GM12878 (cell line): ENCODE measurements at regions not wholly inside any gene's neighbourhood (a gene's known extent, or its start where the extent isn't known, plus 50 kb on each side); places are given as distances from the start of the nearest gene placed in this dataset.

Experiments
- ATAC-seq: fragments of 200-7000 bp; cut with Tn5 transposase; 3 replicates; pipeline ENCODE4 v1.9.1; 2020; ENCODE audit warnings: mild to moderate bottlenecking, moderate library complexity
- BruUV-seq: library from RNA; stranded (reverse); fragments of 400-500 nt; replicated peaks from 2 replicates; lab custom pipeline; 2021; lab: Mats Ljungman, UMichigan
- CTCF ChIA-PET: fragments of 300-600 bp; sonication (Branson Sonifier 250); formaldehyde crosslinking; extraction: SDS; loops from one replicate; lab custom pipeline; 2021; ENCODE audit warnings: inconsistent platforms; lab: Yijun Ruan, JAX
- POLR2A ChIA-PET: fragments of 350-600 bp; formaldehyde crosslinking; extraction: SDS; loops from one replicate; lab custom pipeline; 2021; ENCODE audit warnings: inconsistent platforms; lab: Charles Lee
- RAD21 ChIA-PET: fragments of 300-600 bp; sonication (Branson Sonifier 250); formaldehyde crosslinking; loops from one replicate; lab custom pipeline; 2023; ENCODE audit warnings: antibody characterized with exemption; ENCODE audit not compliant: unreplicated experiment; lab: Charles Lee
- SMC1A ChIA-PET: fragments of 300-600 bp; sonication (Branson Sonifier 250); formaldehyde crosslinking; loops from one replicate; lab custom pipeline; 2023; ENCODE audit not compliant: unreplicated experiment, uncharacterized antibody; lab: Charles Lee
- DNase-seq: peaks from one replicate; pipeline ENCODE4 v3.0.0-alpha.2; 2011; ENCODE audit warnings: low read depth, low spot score
- FAIRE-seq: peaks from 3 replicates; lab custom pipeline; 2011; peaks lifted over from hg19 to GRCh38; lab: Jason Lieb, UNC
- H2AFZ ChIP-seq: 2 replicates; pipeline ENCODE4 v1.6.0; 2011; ENCODE audit warnings: low read depth, low read length, control low read depth; ENCODE audit not compliant: control insufficient read depth
- H3K27ac ChIP-seq: 2 replicates; pipeline ENCODE4 v1.5.1; 2011; ENCODE audit warnings: control low read depth; ENCODE audit not compliant: control insufficient read depth, insufficient read depth
- H3K27me3 ChIP-seq, 2 experiments: replicated peaks in 1 of 2; 2 replicates each; pipeline versions ENCODE4 v1.6.0 to v1.6.1; 2011; ENCODE audit warnings: low read length in 1 of 2; ENCODE audit not compliant: control insufficient read depth in 2 of 2, insufficient read depth in 2 of 2
- H3K36me3 ChIP-seq, 2 experiments: 2 replicates each; pipeline ENCODE4 v1.5.1; 2011; ENCODE audit warnings: low read length in 1 of 2; ENCODE audit not compliant: control insufficient read depth in 2 of 2, insufficient read depth in 2 of 2
- H3K4me1 ChIP-seq: 2 replicates; pipeline ENCODE4 v1.6.1; 2011; ENCODE audit warnings: mild to moderate bottlenecking, low read length, moderate library complexity, mixed read lengths; ENCODE audit not compliant: control insufficient read depth, insufficient read depth
- H3K4me2 ChIP-seq: 2 replicates; pipeline ENCODE4 v1.6.0; 2011; ENCODE audit warnings: control low read depth; ENCODE audit not compliant: control insufficient read depth, insufficient read depth
- H3K4me3 ChIP-seq: fragments of 200-600 bp; sonication (generic); 2 replicates; pipeline ENCODE4 v1.5.1; 2016
- H3K79me2 ChIP-seq: 2 replicates; pipeline ENCODE4 v1.6.0; 2011; ENCODE audit warnings: low read length; ENCODE audit not compliant: control insufficient read depth, insufficient read depth
- H3K9ac ChIP-seq: 2 replicates; pipeline ENCODE4 v1.8.0; 2011; ENCODE audit warnings: low read length, control low read depth, mixed read lengths; ENCODE audit not compliant: control insufficient read depth, insufficient read depth
- H3K9me3 ChIP-seq: replicated peaks from 3 replicates; pipeline ENCODE4 v1.5.1; 2011; ENCODE audit warnings: mild to moderate bottlenecking, low read length; ENCODE audit not compliant: control insufficient read depth, insufficient read depth
- H4K20me1 ChIP-seq: 2 replicates; pipeline ENCODE4 v1.6.0; 2011; ENCODE audit not compliant: control insufficient read depth, insufficient read depth
- E4F1 ChIP-seq: fragments of 450-650 bp; IDR thresholded peaks from 2 replicates; pipeline ENCODE4 v1.6.1; 2018; ENCODE audit warnings: borderline replicate concordance, mild to moderate bottlenecking; ENCODE audit not compliant: partially characterized antibody
- EZH2 ChIP-seq: IDR thresholded peaks from 2 replicates; pipeline ENCODE4 v1.6.1; 2012; ENCODE audit warnings: low read depth, mild to moderate bottlenecking, control low read depth, inconsistent platforms, low read length, borderline replicate concordance; ENCODE audit not compliant: control insufficient read depth
- KDM1A ChIP-seq: fragments of 200-600 bp; sonication (generic); IDR thresholded peaks from 2 replicates; pipeline ENCODE4 v1.6.1; 2016; ENCODE audit warnings: borderline replicate concordance
- USF1 ChIP-seq: IDR thresholded peaks from 2 replicates; pipeline ENCODE4 v1.6.1; 2011; ENCODE audit warnings: borderline replicate concordance, low read depth, mild to moderate bottlenecking, moderate library complexity, mixed read lengths, low read length; ENCODE audit not compliant: insufficient read depth; ENCODE audit errors: extremely low read length
- WGBS: methylation state at CpG from one replicate; pipeline ENCODE4 v1.1.6; 2016; ENCODE audit warnings: low lambda C conversion rate; ENCODE audit not compliant: insufficient replicate concordance, insufficient coverage; ENCODE audit errors: missing lambda C conversion rate; 5-methylcytosine and 5-hydroxymethylcytosine counted together
- in situ Hi-C: fragments of 300-500 bp; cut with MboI; formaldehyde crosslinking; loops from 9 replicates; pipeline ENCODE4 v1.14.3; 2018; ENCODE audit warnings: mixed read lengths
- intact Hi-C: fragments of 100-400 bp; cut with micrococcal nuclease; formaldehyde crosslinking; loops from one replicate; pipeline ENCODE4 v1.14.2; 2022; ENCODE audit not compliant: unreplicated experiment
- TF ChIP-seq, protein P1 (sequence below): fragments of 450-650 bp; IDR thresholded peaks from 2 replicates; pipeline ENCODE4 v1.6.1; 2016; ENCODE audit warnings: mild to moderate bottlenecking

DNA sequence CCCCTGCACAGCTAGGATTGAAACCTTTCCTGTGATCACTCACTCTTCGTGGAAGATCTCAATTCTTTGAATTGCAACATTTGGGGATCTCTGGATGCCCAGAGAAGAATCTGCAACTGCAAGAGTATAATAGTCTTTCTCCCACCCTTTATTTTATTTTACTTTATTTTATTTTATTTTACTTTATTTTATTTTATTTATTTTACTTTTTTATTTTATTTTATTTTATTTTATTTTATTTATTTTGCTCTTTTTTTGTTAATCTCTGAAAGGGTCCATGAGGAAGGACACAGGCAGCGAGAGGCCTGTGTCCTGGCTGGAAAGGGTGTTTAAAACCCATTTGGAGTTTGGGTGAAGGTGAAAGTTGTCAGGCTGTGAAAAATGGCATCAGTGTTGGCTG, 181.4 kb downstream of the TMEM182 start:
- no peaks in the 10 kb centered on the region for H3K9me3 ChIP-seq
- ATAC-seq, result no peak
- POLR2A ChIA-PET, result no interaction called here
- no peaks in the 10 kb centered on the region for H3K36me3 ChIP-seq
- no peak overlapping the region for H3K27ac ChIP-seq
- 5% methylated on average over 2 of the region's 2 CpGs for WGBS
- CTCF ChIA-PET, result no interaction called here
- no peaks in the 10 kb centered on the region; a peak in 1 of 4 replicates for H3K27me3 ChIP-seq
- no peak for TF ChIP-seq KDM1A
- no peak for TF ChIP-seq USF1
- TF ChIP-seq, protein P1, sequence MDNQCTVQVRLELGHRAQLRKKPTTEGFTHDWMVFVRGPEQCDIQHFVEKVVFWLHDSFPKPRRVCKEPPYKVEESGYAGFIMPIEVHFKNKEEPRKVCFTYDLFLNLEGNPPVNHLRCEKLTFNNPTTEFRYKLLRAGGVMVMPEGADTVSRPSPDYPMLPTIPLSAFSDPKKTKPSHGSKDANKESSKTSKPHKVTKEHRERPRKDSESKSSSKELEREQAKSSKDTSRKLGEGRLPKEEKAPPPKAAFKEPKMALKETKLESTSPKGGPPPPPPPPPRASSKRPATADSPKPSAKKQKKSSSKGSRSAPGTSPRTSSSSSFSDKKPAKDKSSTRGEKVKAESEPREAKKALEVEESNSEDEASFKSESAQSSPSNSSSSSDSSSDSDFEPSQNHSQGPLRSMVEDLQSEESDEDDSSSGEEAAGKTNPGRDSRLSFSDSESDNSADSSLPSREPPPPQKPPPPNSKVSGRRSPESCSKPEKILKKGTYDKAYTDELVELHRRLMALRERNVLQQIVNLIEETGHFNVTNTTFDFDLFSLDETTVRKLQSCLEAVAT, result no peak
- TF ChIP-seq EZH2, result no peak
- no peak for TF ChIP-seq E4F1
- TF ChIP-seq, all 136 proteins: peak for 0
- intact Hi-C loops, result no loop called here
- H3K9ac ChIP-seq, result no peak overlapping the region
- no peak overlapping the region for H3K4me3 ChIP-seq
- H3K4me2 ChIP-seq, result no peak overlapping the region
- DNase-seq (no peak), FAIRE-seq (no peak)
- BruUV-seq, result no TSS peak
- no peaks in the 10 kb centered on the region for H3K4me1 ChIP-seq
- ChIA-PET RAD21 (no interaction called here), SMC1A (no interaction called here)
- H4K20me1 ChIP-seq, result no peaks in the 10 kb centered on the region
- H2AFZ ChIP-seq, result no peak overlapping the region
- in situ Hi-C loops, result no loop called here
- no peaks in the 10 kb centered on the region for H3K79me2 ChIP-seq
